K562 (cell line): ENCODE measurements at regions not wholly inside any gene's neighbourhood (a gene's known extent, or its start where the extent isn't known, plus 50 kb on each side); places are given as distances from the start of the nearest gene placed in this dataset.

Source experiments
- ATF7 ChIP-seq: fragments of 450-650 bp; IDR thresholded peaks from 2 replicates; pipeline ENCODE4 v1.7.1; 2014; ENCODE audit warnings: mild to moderate bottlenecking, moderate library complexity
- BHLHE40 ChIP-seq: IDR thresholded peaks from 2 replicates; pipeline ENCODE4 v1.6.1; 2011; ENCODE audit warnings: low read length, improper control_type of control experiment
- CHD1 ChIP-seq: fragments of 200-600 bp; sonication (generic); IDR thresholded peaks from one replicate; pipeline ENCODE4 v1.6.1; 2012; ENCODE audit warnings: mild to moderate bottlenecking, moderate library complexity, low read length, inconsistent platforms
- CHD4 ChIP-seq: fragments of 200-600 bp; sonication (generic); IDR thresholded peaks from 3 replicates; pipeline ENCODE4 v1.6.1; 2012; ENCODE audit warnings: low read depth, mild to moderate bottlenecking, mixed read lengths, low read length, inconsistent platforms; ENCODE audit not compliant: insufficient read depth, insufficient replicate concordance, poor library complexity, severe bottlenecking
- GABPA ChIP-seq: fragments of 200-800 bp; sonication (Bioruptor generic); conservative IDR thresholded peaks from 2 replicates; pipeline ENCODE4 v1.6.1; 2016; ENCODE audit warnings: low read depth, missing genetic modification characterization, missing compliant biosample characterization
- HOXB6 ChIP-seq: fragments of 250-450 bp; sonication (Bioruptor Pico); IDR thresholded peaks from 2 replicates; pipeline ENCODE4 v1.5.1; 2022; ENCODE audit warnings: mild to moderate bottlenecking, borderline replicate concordance
- KDM4B ChIP-seq, 2 experiments: fragments of 450-650 bp in 1 of 2; sonication (generic) in 1 of 2; IDR thresholded peaks; 2 replicates each; pipeline ENCODE4 v1.6.1; 2016 to 2017; ENCODE audit warnings: borderline replicate concordance in 2 of 2, antibody characterized with exemption in 1 of 2, low read depth in 1 of 2, mild to moderate bottlenecking in 1 of 2
- LARP7 ChIP-seq: fragments of 450-650 bp; IDR thresholded peaks from 2 replicates; pipeline ENCODE4 v1.6.1; 2016
- MECOM ChIP-seq: fragments of 250-450 bp; sonication (Bioruptor Pico); IDR thresholded peaks from 2 replicates; pipeline ENCODE4 v1.8.0; 2022; ENCODE audit warnings: inconsistent platforms
- NFXL1 ChIP-seq: fragments of 450-650 bp; formaldehyde crosslinking; IDR thresholded peaks from 2 replicates; pipeline ENCODE4 v1.4.0; 2021; ENCODE audit warnings: mild to moderate bottlenecking
- PCBP2 ChIP-seq: fragments of 200-400 bp; formaldehyde crosslinking; IDR thresholded peaks from 2 replicates; pipeline ENCODE4 v1.6.1; 2018; ENCODE audit warnings: low read length, low read depth, mild to moderate bottlenecking, moderate library complexity; ENCODE audit not compliant: poor library complexity, severe bottlenecking
- PML ChIP-seq: IDR thresholded peaks from 2 replicates; pipeline ENCODE4 v1.6.1; 2012; ENCODE audit warnings: low read length, inconsistent platforms
- RNF219 ChIP-seq: fragments of 250-450 bp; sonication (Bioruptor Pico); IDR thresholded peaks from 2 replicates; pipeline ENCODE4 v1.5.0; 2022; ENCODE audit warnings: mild to moderate bottlenecking
- TARDBP ChIP-seq: fragments of 450-650 bp; IDR thresholded peaks from 2 replicates; pipeline ENCODE4 v1.6.1; 2016
- ZBTB2 ChIP-seq: fragments of 450-650 bp; IDR thresholded peaks from 2 replicates; pipeline ENCODE4 v1.6.1; 2016; ENCODE audit warnings: antibody characterized with exemption
- ZC3H11A ChIP-seq: IDR thresholded peaks from 2 replicates; pipeline ENCODE4 v1.6.1; 2012; ENCODE audit warnings: low read depth, low read length, improper control_type of control experiment
- ZFP36 ChIP-seq: fragments of 150-350 bp; IDR thresholded peaks from 2 replicates; pipeline ENCODE4 v1.6.1; 2018; ENCODE audit warnings: low read length, low read depth; ENCODE audit not compliant: partially characterized antibody
- ZKSCAN8 ChIP-seq: fragments of 200-800 bp; sonication (Bioruptor generic); IDR thresholded peaks from 2 replicates; pipeline ENCODE4 v1.6.1; 2016; ENCODE audit warnings: missing genetic modification characterization, missing compliant biosample characterization
- ZNF512 ChIP-seq: IDR thresholded peaks from 2 replicates; pipeline ENCODE4 v1.6.1; 2016; ENCODE audit warnings: missing genetic modification characterization, missing compliant biosample characterization
- ZNF518B ChIP-seq: fragments of 250-450 bp; sonication (Bioruptor Pico); IDR thresholded peaks from 2 replicates; pipeline ENCODE4 v1.5.0; 2021; ENCODE audit warnings: mild to moderate bottlenecking, moderate library complexity

GRCh38 chr3:193910886-193911738 is 224.8 kb upstream of the HES1 start (continued):
- TF ChIP-seq ZBTB2 (peak; percentile 77), HOXB6 (CRISPR knock-in tag) (no peak), ZNF512 (tag) (no peak), MECOM (no peak; the same call in 1 of the 2 replicates), TARDBP (no peak), RNF219 (no peak), NFXL1 (CRISPR knock-in tag) (no peak), PML (peak; percentile 88), LARP7 (no peak), ATF7 (no peak; the same call in 1 of the 2 replicates), CHD1 (no peak), ZKSCAN8 (no peak; the same call in 1 of the 2 replicates), BHLHE40 (peak; percentile 80), ZFP36 (peak; percentile 52), ZNF518B (CRISPR knock-in tag) (no peak), KDM4B (IDR thresholded peaks at IDR 0.05; ENCODE audit: borderline replicate concordance in 2 of 2, low read depth in 1 of 2) (no peak), PCBP2 (no peak), ZC3H11A (peak; percentile 66; the same call in 1 of the 2 replicates), CHD4 (no peak), GABPA (tag) (no peak)
